GM20000 (cell line): ENCODE measurements at regions not wholly inside any gene's neighbourhood (a gene's known extent, or its start where the extent isn't known, plus 50 kb on each side); places are given as distances from the start of the nearest gene placed in this dataset.
"Not testable (repeated sequence)": the region's sequence is repeated elsewhere in the genome, so short reads cannot be mapped to it uniquely, and the experiment has no call there.

Experiments used
- DNase-seq: peaks from one replicate; pipeline ENCODE4 v3.0.0; 2012; ENCODE audit warnings: low spot score
- CTCF ChIP-seq: IDR thresholded peaks from 2 replicates; pipeline ENCODE4 v1.5.1; 2012; ENCODE audit warnings: mild to moderate bottlenecking, control low read depth; ENCODE audit errors: extremely low read depth, missing control alignments

- DNase-seq: no peak
- TF ChIP-seq CTCF: no peak
Measured at GRCh38 chr14:81584495-81584894, 50.8 kb upstream of the SEL1L start.

- DNase-seq: no peak
Measured at GRCh38 chr14:81589381-81590065, 55.9 kb upstream of the SEL1L start.

GRCh38 chr14:81591266-81591665 lies 57.6 kb upstream of the SEL1L start:
- no peak for DNase-seq
- no peak for TF ChIP-seq CTCF

More at GRCh38 chr14:81589381-81590065, 55.9 kb upstream of the SEL1L start:
- TF ChIP-seq CTCF: no peak

GRCh38 chr14:81594012-81594411 lies 60.4 kb upstream of the SEL1L start:
- no peak for DNase-seq
- no peak for TF ChIP-seq CTCF

- TF ChIP-seq CTCF: no peak
- DNase-seq: no peak
Measured at GRCh38 chr14:81605660-81606059, 72.0 kb upstream of the SEL1L start.

- no peak for TF ChIP-seq CTCF
- no peak for DNase-seq
Measured at GRCh38 chr14:81613341-81614045, 79.8 kb upstream of the SEL1L start.

GRCh38 chr14:81614302-81614701 lies 80.6 kb upstream of the SEL1L start:
- DNase-seq: not testable (repeated sequence)

GRCh38 chr14:81618695-81619094 lies 85.0 kb upstream of the SEL1L start:
- DNase-seq: no peak

More at GRCh38 chr14:81618695-81619094, 85.0 kb upstream of the SEL1L start:
- TF ChIP-seq CTCF: no peak
